Activated CD8-positive, alpha-beta memory T cell treated with anti-CD3 and anti-CD28 coated beads, Interleukin-2, amount 50 U/mL, for 24 hours (primary cell): ENCODE measurements at regions not wholly inside any gene's neighbourhood (a gene's known extent, or its start where the extent isn't known, plus 50 kb on each side); places are given as distances from the start of the nearest gene placed in this dataset.
"Not testable (repeated sequence)": the region's sequence is repeated elsewhere in the genome, so short reads cannot be mapped to it uniquely, and the experiment has no call there.

Source experiments
- DNase-seq: peaks from one replicate; pipeline ENCODE4 v3.0.0-alpha.2; 2020; ENCODE audit errors: extremely low read depth

GRCh38 chr1:221525749-221526148, 216.1 kb downstream of the DUSP10 start:
- no peak for DNase-seq

DNA sequence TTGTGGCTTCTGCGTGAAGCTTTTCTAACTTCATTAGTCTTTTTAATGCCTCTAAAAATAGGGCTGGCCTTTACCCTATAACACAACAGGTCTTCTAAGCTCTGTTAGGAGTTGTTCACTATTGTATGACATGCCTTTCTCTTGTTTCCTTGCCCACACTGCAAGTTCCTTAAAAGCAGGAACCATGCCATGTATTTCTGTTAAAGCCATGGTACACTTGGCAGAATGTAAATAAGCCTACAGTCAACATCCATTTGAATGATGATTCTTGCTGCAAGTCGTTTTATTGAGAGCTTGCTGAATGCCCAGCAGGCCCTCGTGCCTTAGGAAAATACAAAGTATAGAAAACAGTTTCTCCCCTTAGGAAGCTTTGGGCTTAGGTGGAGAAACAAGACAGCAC, 214.6 kb downstream of the DUSP10 start:
- DNase-seq, result no peak

- DNase-seq, result no peak
Observed at GRCh38 chr1:221527886-221528624, 213.8 kb downstream of the DUSP10 start.

DNA sequence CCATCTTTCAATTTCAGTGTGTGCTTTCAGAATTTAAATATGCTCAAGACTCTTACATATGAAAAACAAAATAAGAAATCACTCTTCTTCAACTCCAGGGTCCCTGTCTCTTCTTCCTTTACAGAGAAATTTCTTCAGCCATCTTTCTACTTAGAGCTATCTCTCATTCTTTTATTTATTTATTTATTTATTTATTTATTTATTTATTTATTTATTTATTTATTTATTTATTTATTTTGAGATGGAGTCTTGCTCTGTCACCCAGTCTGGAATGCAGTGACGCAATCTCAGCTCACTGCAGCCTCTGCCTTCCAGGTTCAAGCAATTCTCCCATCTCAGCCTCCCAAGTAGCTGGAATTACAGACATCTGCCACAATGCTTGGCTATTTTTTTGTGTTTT, 211.7 kb downstream of the DUSP10 start:
- DNase-seq, result not testable (repeated sequence)

GRCh38 chr1:221530791-221531190, 211.1 kb downstream of the DUSP10 start:
- no peak for DNase-seq

DNA sequence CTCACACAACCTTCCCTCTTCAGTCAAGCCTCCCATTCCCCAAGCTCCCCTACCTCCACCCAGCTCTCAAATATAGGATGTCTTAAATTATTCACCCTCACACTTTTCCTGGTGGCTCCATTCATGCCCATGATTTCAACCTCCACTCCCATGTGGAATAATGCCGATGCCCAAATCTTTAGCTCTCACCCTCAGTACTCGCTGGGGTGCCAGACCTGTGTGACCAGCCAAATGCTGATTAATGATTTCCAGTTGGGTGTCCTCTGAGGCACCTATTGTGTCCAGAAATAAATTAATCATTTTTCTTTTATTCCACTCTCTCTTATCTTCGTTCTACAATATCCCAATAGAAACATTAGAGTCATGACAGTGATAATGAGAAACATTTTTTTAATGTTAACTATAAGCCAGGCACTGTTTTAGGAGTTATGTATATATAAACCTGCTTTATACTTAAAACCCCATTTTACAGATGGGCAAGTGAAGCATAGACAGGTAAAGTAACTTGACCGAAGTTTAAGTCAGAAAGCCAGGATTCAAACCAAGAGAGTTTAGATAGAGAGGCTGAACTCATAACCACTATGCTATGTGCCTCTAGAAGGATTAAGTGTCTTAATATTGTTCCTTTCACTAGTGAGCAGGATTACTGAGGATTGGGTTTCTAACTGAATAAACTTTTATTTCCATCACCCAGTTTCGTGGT, 209.7 kb downstream of the DUSP10 start:
- no peak for DNase-seq

GRCh38 chr1:221541296-221541695, 200.6 kb downstream of the DUSP10 start:
- no peak for DNase-seq

- DNase-seq, result no peak
Observed at GRCh38 chr1:221543529-221544120, 198.3 kb downstream of the DUSP10 start.

GRCh38 chr1:221548942-221549341, 192.9 kb downstream of the DUSP10 start:
- DNase-seq, result no peak

DNA sequence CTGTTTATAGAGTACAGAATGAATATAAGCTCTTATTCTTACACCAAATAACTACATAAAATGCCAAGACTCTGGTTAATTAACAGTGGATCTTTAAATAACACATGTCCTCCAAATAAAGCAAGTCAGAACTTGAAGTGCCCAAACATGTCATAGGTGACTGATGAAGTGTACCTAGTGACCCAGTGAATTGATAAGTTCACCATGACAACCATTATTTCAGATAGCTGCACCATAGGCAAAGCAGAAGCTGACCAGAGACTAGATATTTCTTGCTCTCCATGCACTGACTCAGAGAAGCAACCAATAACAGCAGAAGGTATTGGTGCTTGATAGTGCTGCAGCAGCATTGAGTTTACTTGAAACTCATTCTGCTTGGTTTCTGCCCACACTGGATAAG, 192.1 kb downstream of the DUSP10 start:
- no peak for DNase-seq

- not testable (repeated sequence) for DNase-seq
Observed at GRCh38 chr1:221552792-221553191, 189.1 kb downstream of the DUSP10 start.

- no peak for DNase-seq
Observed at GRCh38 chr1:221555689-221556433, 186.0 kb downstream of the DUSP10 start.

DNA sequence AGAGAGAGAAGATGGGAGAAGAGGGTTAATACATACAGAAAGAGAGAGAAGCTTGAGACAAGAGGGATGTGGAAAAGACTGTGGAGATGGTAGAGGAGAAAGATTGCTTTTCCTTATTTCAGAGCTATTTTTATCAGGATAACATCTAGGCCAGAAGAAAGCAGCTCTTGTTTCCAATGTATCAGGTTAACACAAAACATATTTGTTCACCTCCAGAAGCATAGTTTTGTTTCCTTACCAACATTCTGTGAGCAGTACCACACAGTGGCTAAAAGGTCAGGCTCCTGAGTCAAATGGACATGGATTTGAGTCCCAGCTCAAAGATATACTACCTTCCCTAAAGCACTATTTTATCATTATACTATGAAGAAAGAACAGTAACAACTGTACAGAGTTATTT, 185.5 kb downstream of the DUSP10 start:
- DNase-seq, result no peak

DNA sequence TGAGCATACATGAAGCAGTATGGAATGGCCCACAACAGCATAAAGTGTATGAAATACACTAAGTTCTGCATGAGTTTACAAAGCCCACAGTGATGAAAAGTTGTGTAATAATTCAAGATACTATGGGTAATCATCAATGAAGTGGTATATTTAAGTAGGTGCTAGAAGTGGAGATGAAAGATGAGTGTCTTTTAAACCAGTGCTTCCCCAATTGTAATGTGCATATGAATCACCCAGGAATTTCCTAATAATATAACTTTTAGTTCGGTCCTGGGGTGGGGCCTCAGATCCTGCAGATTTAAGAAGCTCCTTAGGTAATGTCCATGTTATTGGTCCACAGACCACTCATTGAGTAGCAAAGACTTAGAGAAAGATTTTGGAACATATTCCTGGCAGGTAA, 184.9 kb downstream of the DUSP10 start:
- no peak for DNase-seq

DNA sequence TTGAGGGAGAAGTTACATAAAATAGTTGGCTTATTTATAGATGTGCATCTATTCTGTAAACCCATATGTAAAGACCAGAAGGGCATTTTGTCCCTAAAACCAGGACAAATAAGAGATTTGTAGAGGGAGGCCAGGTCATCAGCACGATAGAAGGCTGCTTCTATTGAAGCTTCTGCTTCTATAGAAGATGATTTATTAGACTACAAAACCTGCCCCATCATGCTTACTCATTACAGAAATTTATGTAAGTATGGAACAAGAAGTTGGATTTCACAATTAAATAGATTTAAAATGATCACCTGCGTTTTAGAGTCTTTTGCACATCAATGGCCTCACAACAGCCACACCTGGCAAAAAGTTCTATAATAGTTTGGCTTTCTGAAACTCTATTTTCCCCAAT, 183.5 kb downstream of the DUSP10 start:
- DNase-seq, result no peak

GRCh38 chr1:221559911-221560310, 182.0 kb downstream of the DUSP10 start:
- no peak for DNase-seq

DNA sequence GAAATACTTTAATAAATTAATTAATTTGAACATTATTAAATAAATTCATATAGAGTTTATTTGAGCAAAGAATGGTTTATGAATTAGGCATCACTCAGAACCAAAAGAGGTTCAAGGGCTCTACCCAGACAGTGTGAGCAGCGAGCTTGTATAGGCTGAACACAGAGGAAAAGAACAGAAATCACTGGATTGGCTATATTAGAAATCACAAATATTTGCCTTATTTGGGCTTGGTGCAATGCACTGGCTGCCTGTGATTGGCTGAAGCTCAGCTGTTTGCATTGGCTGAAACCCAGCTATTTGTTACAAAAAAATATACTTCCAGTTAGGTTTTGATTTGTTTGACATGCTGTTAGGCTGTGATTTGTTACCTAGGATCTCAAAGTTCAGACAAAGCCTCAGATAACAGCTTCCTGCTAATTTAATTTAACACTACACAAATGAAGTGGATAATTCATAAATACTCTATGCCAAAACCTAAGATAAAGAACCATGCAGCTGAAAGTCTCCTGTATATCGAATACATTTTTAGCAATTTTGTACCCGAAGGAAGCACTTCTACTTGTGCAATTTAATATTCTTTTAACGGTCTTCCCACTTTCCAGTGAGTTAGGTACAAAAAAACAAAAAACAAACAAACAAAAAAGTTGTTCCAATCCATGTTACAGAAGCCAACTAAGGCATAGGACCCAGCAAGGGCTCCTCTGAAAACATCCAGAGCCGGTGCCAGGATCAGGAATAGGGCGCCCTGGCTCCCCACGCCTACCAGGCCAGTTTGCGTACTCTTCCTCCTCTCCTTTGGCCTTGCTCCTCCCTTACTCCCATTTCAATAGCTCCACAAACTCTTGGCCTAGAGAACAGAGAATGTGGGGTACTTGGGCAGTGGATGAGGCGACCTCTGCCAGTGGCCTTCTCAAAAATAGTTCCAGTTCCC, 179.1 kb downstream of the DUSP10 start:
- no peak for DNase-seq

DNA sequence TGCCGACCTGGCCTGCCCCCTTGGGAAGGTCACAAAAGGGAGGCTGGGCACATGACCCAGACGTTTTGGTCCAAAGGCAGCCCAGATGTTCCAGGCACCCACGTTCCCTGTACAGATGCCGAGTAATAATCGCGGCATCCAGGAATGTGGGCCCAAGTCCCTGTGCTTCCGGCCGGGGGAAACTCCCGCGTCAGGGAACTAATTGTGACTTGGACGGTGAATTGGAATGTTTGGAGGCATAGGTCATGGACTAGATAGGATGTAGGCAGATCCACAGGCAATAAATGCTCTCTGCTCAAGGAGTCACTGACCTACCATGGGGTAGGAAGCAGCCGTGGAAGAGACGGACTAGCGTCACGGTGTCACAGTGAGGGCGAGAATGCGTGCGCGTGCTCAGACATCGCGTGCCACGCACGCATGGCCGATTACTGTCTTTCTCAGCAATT, 178.4 kb downstream of the DUSP10 start:
- no peak for DNase-seq

DNA sequence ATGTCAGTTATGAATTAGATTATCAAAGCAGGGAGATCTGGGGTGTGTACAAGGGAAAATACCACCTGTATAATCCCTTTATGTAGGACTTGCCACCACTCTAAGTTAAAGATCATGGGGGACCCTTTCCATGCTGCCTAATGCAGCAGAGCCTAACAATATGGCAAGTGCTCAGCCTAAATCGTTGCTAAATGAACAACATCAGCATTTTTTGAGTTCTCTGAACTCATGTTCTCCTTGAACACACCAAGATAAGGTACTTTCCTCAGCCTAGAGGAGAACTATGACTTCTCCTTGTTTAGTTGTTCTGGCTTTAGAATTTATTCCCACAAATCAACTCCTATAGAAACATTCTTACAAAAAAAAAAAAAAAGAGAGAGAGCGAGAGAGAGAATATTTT, 177.0 kb downstream of the DUSP10 start:
- no peak for DNase-seq

- no peak for DNase-seq
Observed at GRCh38 chr1:221565711-221566110, 176.2 kb downstream of the DUSP10 start.

DNA sequence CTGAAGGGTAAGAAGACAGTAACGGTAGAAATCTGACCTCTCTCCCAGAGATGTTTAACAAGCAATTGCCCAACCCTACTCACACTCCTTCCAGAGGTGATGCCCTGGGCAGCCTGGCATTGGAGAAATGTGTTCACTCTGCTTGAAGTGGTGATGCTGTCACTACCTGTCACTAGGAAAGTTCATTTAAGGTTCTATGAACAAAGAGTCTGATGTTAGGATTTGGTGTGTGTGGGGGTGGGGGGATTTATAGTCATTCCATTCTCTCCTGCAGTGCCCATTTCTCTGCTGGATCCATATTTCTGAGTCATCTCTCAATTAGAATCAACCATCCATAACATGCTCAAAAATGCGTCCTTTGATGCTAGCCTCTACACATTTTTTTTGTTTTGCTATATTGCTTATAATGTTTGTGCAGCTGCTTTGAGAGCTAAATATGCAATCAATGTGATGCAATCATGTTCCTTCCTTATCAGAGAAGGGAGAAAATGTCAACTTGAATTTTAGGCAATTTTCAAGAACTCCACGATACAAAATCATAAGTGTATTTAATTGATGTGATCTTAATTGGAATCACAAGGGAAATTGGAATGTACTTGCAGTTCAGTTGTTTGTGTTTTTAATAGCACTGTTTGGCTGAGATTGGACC, 173.9 kb downstream of the DUSP10 start:
- no peak for DNase-seq
